H1 (cell line): ENCODE measurements at regions not wholly inside any gene's neighbourhood (a gene's known extent, or its start where the extent isn't known, plus 50 kb on each side); places are given as distances from the start of the nearest gene placed in this dataset.

Source experiments
- CTCF ChIA-PET: fragments of 300-600 bp; sonication (Branson Sonifier 250); formaldehyde crosslinking; loops from one replicate; lab custom pipeline; 2021; ENCODE audit not compliant: partially characterized antibody; lab: Charles Lee
- POLR2A ChIA-PET: fragments of 300-600 bp; sonication (Branson Sonifier 250); formaldehyde crosslinking; loops from one replicate; lab custom pipeline; 2021; ENCODE audit warnings: inconsistent platforms; ENCODE audit not compliant: partially characterized antibody; lab: Charles Lee
- DNase-seq, 2 experiments: peaks; one replicate each; pipeline versions ENCODE4 v3.0.0 to v3.0.0-alpha.2; 2010 to 2022; ENCODE audit warnings: low spot score in 2 of 2, low read depth in 1 of 2, mixed read lengths in 1 of 2
- FAIRE-seq: peaks from 2 replicates; lab custom pipeline; 2011; peaks lifted over from hg19 to GRCh38; lab: Jason Lieb, UNC
- H2AFZ ChIP-seq: 2 replicates; pipeline ENCODE4 v1.8.1; 2012; ENCODE audit warnings: low read length, inconsistent platforms
- H2AK5ac ChIP-seq: 2 replicates; pipeline ENCODE4 v1.6.1; 2013; ENCODE audit warnings: low read depth, low read length
- H2BK120ac ChIP-seq: replicated peaks from 2 replicates; pipeline ENCODE3; 2013; ENCODE audit warnings: low read depth, low read length, inconsistent platforms
- H2BK12ac ChIP-seq: 2 replicates; pipeline ENCODE4 v1.6.1; 2013; ENCODE audit warnings: low read depth, low read length
- H2BK15ac ChIP-seq: 2 replicates; pipeline ENCODE4 v1.6.1; 2013; ENCODE audit warnings: low read length
- H2BK20ac ChIP-seq: 2 replicates; pipeline ENCODE4 v1.6.1; 2013; ENCODE audit warnings: low read length
- H2BK5ac ChIP-seq: 2 replicates; pipeline ENCODE4 v1.6.1; 2013; ENCODE audit warnings: low read depth, low read length
- H3K14ac ChIP-seq: 2 replicates; pipeline ENCODE4 v1.6.1; 2013; ENCODE audit warnings: inconsistent platforms; ENCODE audit not compliant: insufficient read length
- H3K18ac ChIP-seq: 2 replicates; pipeline ENCODE4 v1.6.1; 2013; ENCODE audit warnings: low read length; ENCODE audit errors: extremely low read depth
- H3K23ac ChIP-seq: 2 replicates; pipeline ENCODE4 v1.6.1; 2013; ENCODE audit warnings: inconsistent platforms; ENCODE audit not compliant: insufficient read length
- H3K23me2 ChIP-seq: 2 replicates; pipeline ENCODE4 v1.6.1; 2013; ENCODE audit warnings: low read depth, low read length
- H3K27ac ChIP-seq: 2 replicates; pipeline ENCODE4 v1.6.1; 2011; ENCODE audit warnings: low read depth, low read length, inconsistent platforms
- H3K27me3 ChIP-seq, 4 experiments: replicated peaks in 1 of 4; 1 replicate in 1 of 4; 2 replicates in 3 of 4; pipeline versions ENCODE4 v1.6.1 to v1.8.1; 2011 to 2013; ENCODE audit warnings: low read length in 3 of 4, mild to moderate bottlenecking in 3 of 4, inconsistent platforms in 2 of 4, mixed read lengths in 2 of 4, moderate library complexity in 1 of 4; ENCODE audit not compliant: control insufficient read depth in 3 of 4, insufficient read depth in 3 of 4; ENCODE audit errors: extremely low read depth in 1 of 4
- H3K36me3 ChIP-seq, 4 experiments: 2 replicates each; pipeline versions ENCODE4 v1.6.1 to v1.8.1; 2011 to 2013; ENCODE audit warnings: mild to moderate bottlenecking in 4 of 4, low read length in 3 of 4, moderate library complexity in 2 of 4, control low read depth in 1 of 4, inconsistent platforms in 1 of 4; ENCODE audit not compliant: insufficient read depth in 4 of 4, control insufficient read depth in 2 of 4
- H3K4ac ChIP-seq: replicated peaks from 2 replicates; pipeline ENCODE3; 2013; ENCODE audit warnings: low read length, low read depth, mixed read lengths, inconsistent platforms; ENCODE audit not compliant: insufficient read length
- H3K4me1 ChIP-seq, 4 experiments: replicated peaks in 1 of 4; 1 replicate in 1 of 4; 2 replicates in 3 of 4; pipeline versions ENCODE4 v1.6.1 to v1.8.1; 2011 to 2013; ENCODE audit warnings: low read length in 3 of 4, inconsistent platforms in 2 of 4, mixed read lengths in 1 of 4; ENCODE audit not compliant: insufficient read depth in 4 of 4, control insufficient read depth in 3 of 4
- H3K4me2 ChIP-seq, 2 experiments: 2 replicates each; pipeline versions ENCODE4 v1.6.1 to v1.8.1; 2011 to 2013; ENCODE audit warnings: low read depth in 2 of 2, low read length in 2 of 2, control low read depth in 1 of 2, inconsistent platforms in 1 of 2, mild to moderate bottlenecking in 1 of 2; ENCODE audit not compliant: insufficient read depth in 1 of 2
- H3K4me3 ChIP-seq, 4 experiments: fragments of 200-600, 300-600 bp in 1 of 4; sonication (generic), shearing (Covaris generic), sonication (Bioruptor Twin) in 1 of 4; 2 replicates each; pipeline versions ENCODE4 v1.5.1 to v1.8.1; 2011 to 2016; ENCODE audit warnings: low read length in 4 of 4, low read depth in 3 of 4, control low read depth in 2 of 4, inconsistent platforms in 2 of 4, mild to moderate bottlenecking in 2 of 4, mixed read lengths in 1 of 4, moderate library complexity in 1 of 4; ENCODE audit not compliant: insufficient read depth in 2 of 4; ENCODE audit errors: extremely low read depth in 1 of 4
- H3K56ac ChIP-seq: replicated peaks from 2 replicates; pipeline ENCODE3; 2013; ENCODE audit warnings: low read depth, mild to moderate bottlenecking, mixed read lengths, low read length, inconsistent platforms; ENCODE audit not compliant: insufficient read length
- H3K79me1 ChIP-seq: 2 replicates; pipeline ENCODE4 v1.6.1; 2013; ENCODE audit warnings: low read depth, low read length, control low read depth
- H3K79me2 ChIP-seq, 2 experiments: 2 replicates each; pipeline versions ENCODE4 v1.6.1 to v1.8.1; 2012 to 2013; ENCODE audit warnings: low read length in 2 of 2, mild to moderate bottlenecking in 2 of 2, inconsistent platforms in 1 of 2; ENCODE audit not compliant: insufficient read depth in 2 of 2, control insufficient read depth in 1 of 2
- H3K9ac ChIP-seq, 4 experiments: replicated peaks in 1 of 4; 1 replicate in 1 of 4; 2 replicates in 3 of 4; pipeline versions ENCODE4 v1.6.1 to v1.8.1; 2011 to 2013; ENCODE audit warnings: low read depth in 3 of 4, low read length in 3 of 4, control low read depth in 2 of 4, mild to moderate bottlenecking in 2 of 4, moderate library complexity in 2 of 4, inconsistent platforms in 1 of 4; ENCODE audit errors: extremely low read depth in 1 of 4
- H3K9me3 ChIP-seq, 2 experiments: 2 replicates each; pipeline versions ENCODE4 v1.6.1 to v1.8.1; 2012 to 2013; ENCODE audit warnings: mild to moderate bottlenecking in 2 of 2, moderate library complexity in 2 of 2, control low read depth in 1 of 2, inconsistent platforms in 1 of 2, low read depth in 1 of 2, low read length in 1 of 2, mixed read lengths in 1 of 2; ENCODE audit not compliant: insufficient read depth in 2 of 2
- H4K20me1 ChIP-seq, 2 experiments: replicated peaks in 1 of 2; 2 replicates each; pipeline versions ENCODE3 to v1.8.1; 2011 to 2013; ENCODE audit warnings: inconsistent platforms in 2 of 2, low read length in 2 of 2, mild to moderate bottlenecking in 1 of 2; ENCODE audit not compliant: insufficient read depth in 2 of 2, control insufficient read depth in 1 of 2
- H4K5ac ChIP-seq: 2 replicates; pipeline ENCODE4 v1.6.1; 2013; ENCODE audit warnings: low read length, low read depth, mixed read lengths, inconsistent platforms; ENCODE audit not compliant: insufficient read length
- H4K8ac ChIP-seq: 2 replicates; pipeline ENCODE4 v1.8.0; 2013; ENCODE audit warnings: mild to moderate bottlenecking, moderate library complexity, low read length, inconsistent platforms; ENCODE audit not compliant: insufficient read depth; ENCODE audit errors: extremely low read depth
- H4K91ac ChIP-seq: replicated peaks from 2 replicates; pipeline ENCODE3; 2013; ENCODE audit warnings: low read length, mixed read lengths, inconsistent platforms; ENCODE audit not compliant: insufficient read length
- CEBPB ChIP-seq: IDR thresholded peaks from 2 replicates; pipeline ENCODE4 v1.6.1; 2012; ENCODE audit warnings: low read depth, low read length
- CHD1 ChIP-seq: IDR thresholded peaks from 2 replicates; pipeline ENCODE4 v1.6.1; 2012; ENCODE audit warnings: low read depth, low read length, improper control_type of control experiment
- CREB1 ChIP-seq: IDR thresholded peaks from 2 replicates; pipeline ENCODE4 v1.6.1; 2012; ENCODE audit warnings: inconsistent platforms
- EGR1 ChIP-seq: IDR thresholded peaks from 2 replicates; pipeline ENCODE4 v1.6.1; 2011; ENCODE audit warnings: low read depth, low read length, borderline replicate concordance
- EZH2 ChIP-seq: fragments of 200-600 bp; sonication (generic); IDR thresholded peaks from 2 replicates; pipeline ENCODE4 v1.7.1; 2012; ENCODE audit warnings: low read depth, mild to moderate bottlenecking, moderate library complexity, low read length, inconsistent platforms; ENCODE audit not compliant: severe bottlenecking
- GTF2F1 ChIP-seq: IDR thresholded peaks from 2 replicates; pipeline ENCODE4 v1.6.1; 2012; ENCODE audit warnings: low read depth, low read length, improper control_type of control experiment, borderline replicate concordance
- HDAC6 ChIP-seq: IDR thresholded peaks from one replicate; pipeline ENCODE4 v1.7.1; 2012; ENCODE audit warnings: low read depth, mild to moderate bottlenecking, inconsistent platforms, low read length, moderate library complexity
- KDM5A ChIP-seq: fragments of 200-600 bp; IDR thresholded peaks from 2 replicates; pipeline ENCODE4 v1.7.1; 2012; ENCODE audit warnings: mild to moderate bottlenecking, low read length, inconsistent platforms, mixed read lengths
- RAD21 ChIP-seq, 2 experiments: IDR thresholded peaks in 1 of 2; conservative IDR thresholded peaks in 1 of 2; 2 replicates each; pipeline ENCODE4 v1.6.1; 2011; ENCODE audit warnings: low read depth in 2 of 2, low read length in 2 of 2, improper control_type of control experiment in 1 of 2, inconsistent platforms in 1 of 2, mild to moderate bottlenecking in 1 of 2, moderate library complexity in 1 of 2
- SIN3A ChIP-seq, 2 experiments: IDR thresholded peaks in 1 of 2; conservative IDR thresholded peaks in 1 of 2; 2 replicates each; pipeline ENCODE4 v1.6.1; 2011 to 2012; ENCODE audit warnings: low read length in 2 of 2, improper control_type of control experiment in 1 of 2, low read depth in 1 of 2, mild to moderate bottlenecking in 1 of 2
- SRF ChIP-seq: IDR thresholded peaks from 2 replicates; pipeline ENCODE4 v1.6.1; 2011; ENCODE audit warnings: mild to moderate bottlenecking, low read depth, low read length, moderate library complexity
- TAF1 ChIP-seq: IDR thresholded peaks from 2 replicates; pipeline ENCODE4 v1.6.1; 2011; ENCODE audit warnings: mild to moderate bottlenecking, low read depth, low read length
- TAF7 ChIP-seq: optimal IDR thresholded peaks from 2 replicates; pipeline ENCODE3; 2011; ENCODE audit warnings: low read depth, mild to moderate bottlenecking, inconsistent platforms, low read length, moderate library complexity, borderline replicate concordance
- WGBS, 2 experiments: shearing (Covaris generic) in 1 of 2; methylation state at CpG; one replicate each; pipeline versions ENCODE4 v1.1.6 to v1.1.7; 2013 to 2015; ENCODE audit warnings: low lambda C conversion rate in 2 of 2, mixed read lengths in 2 of 2, inconsistent platforms in 1 of 2, low coverage in 1 of 2, missing lambda C conversion rate in 1 of 2; ENCODE audit not compliant: insufficient replicate concordance in 2 of 2, insufficient coverage in 1 of 2, insufficient read length in 1 of 2; ENCODE audit errors: extremely low coverage in 1 of 2, missing lambda C conversion rate in 1 of 2; 5-methylcytosine and 5-hydroxymethylcytosine counted together
- TF ChIP-seq, protein P1 (sequence below): IDR thresholded peaks from 2 replicates; pipeline ENCODE4 v1.6.1; 2012; ENCODE audit warnings: low read length, inconsistent platforms

DNA sequence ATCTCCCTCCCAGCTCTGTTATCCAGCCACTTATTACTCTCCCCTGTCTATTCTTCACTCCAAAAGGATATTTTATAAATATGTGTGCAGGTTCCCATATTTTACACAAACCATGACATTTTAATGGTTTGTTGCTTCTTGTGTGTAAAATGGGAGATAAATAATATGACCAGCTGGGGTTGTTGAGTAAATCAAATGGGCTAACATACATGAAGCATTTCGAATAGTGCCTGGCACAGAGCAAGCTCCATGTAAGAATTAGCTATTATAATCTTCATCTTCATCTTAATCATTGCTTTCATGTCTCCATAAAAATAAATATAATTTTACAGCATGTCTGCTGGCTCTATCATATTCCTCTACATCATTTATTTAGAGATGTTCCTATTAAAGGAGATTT is 283.1 kb downstream of the RAD51AP2 start:
- 86% methylated on average over 1 of the region's 1 CpG; no CpG with 5 or more reads in 1 of the 2 experiments for WGBS, 2 experiments

More for the DNA sequence above, 283.1 kb downstream of the RAD51AP2 start:
- Histone ChIP-seq H3K79me1 (no peaks in the 10 kb centered on the region), H3K79me2 (no peaks in the 10 kb centered on the region), H3K36me3 (no peaks in the 10 kb centered on the region), H3K4me3 (no peak overlapping the region), H3K23me2 (no peaks in the 10 kb centered on the region), H3K9ac (no peak overlapping the region), H3K23ac (no peak overlapping the region), H3K9me3 (no peaks in the 10 kb centered on the region), H3K14ac (no peak overlapping the region), H2BK12ac (no peak overlapping the region), H2BK15ac (no peak overlapping the region), H2AFZ (no peak overlapping the region), H4K91ac (no peak overlapping the region), H2BK5ac (no peak overlapping the region), H2BK20ac (no peak overlapping the region), H3K4me2 (no peak overlapping the region), H3K56ac (no peak overlapping the region), H3K18ac (no peak overlapping the region), H3K4ac (no peak overlapping the region), H3K4me1 (no peaks in the 10 kb centered on the region), H2AK5ac (no peak overlapping the region), H4K8ac (no peak overlapping the region), H2BK120ac (no peak overlapping the region), H4K20me1 (no peaks in the 10 kb centered on the region), H3K27me3 (no peaks in the 10 kb centered on the region), H4K5ac (no peak overlapping the region), H3K27ac (no peak overlapping the region)
- POLR2A ChIA-PET, result no interaction called here
- no peak for FAIRE-seq
- DNase-seq, result no peak
- CTCF ChIA-PET, result interaction anchor here (1.1 kb wide), 1 partner anchor 75 kb away, joined by 5 read pairs; no protein-coding TSS in a partner anchor
- TF ChIP-seq CREB1 (no peak), TAF7 (no peak), EZH2 (no peak), CHD1 (no peak), TAF1 (no peak), GTF2F1 (no peak), SRF (no peak), RAD21 (IDR thresholded peaks at IDR 0.05 in 1 of 2, conservative IDR thresholded peaks at IDR 0.05 in 1 of 2; ENCODE audit: low read depth in 2 of 2, low read length in 2 of 2) (no peak), EGR1 (no peak), HDAC6 (no peak), SIN3A (conservative IDR thresholded peaks at IDR 0.05 in 1 of 2, IDR thresholded peaks at IDR 0.05 in 1 of 2; ENCODE audit: low read depth in 1 of 2, low read length in 2 of 2) (no peak), CEBPB (no peak), KDM5A (no peak)
- TF ChIP-seq, protein P1, sequence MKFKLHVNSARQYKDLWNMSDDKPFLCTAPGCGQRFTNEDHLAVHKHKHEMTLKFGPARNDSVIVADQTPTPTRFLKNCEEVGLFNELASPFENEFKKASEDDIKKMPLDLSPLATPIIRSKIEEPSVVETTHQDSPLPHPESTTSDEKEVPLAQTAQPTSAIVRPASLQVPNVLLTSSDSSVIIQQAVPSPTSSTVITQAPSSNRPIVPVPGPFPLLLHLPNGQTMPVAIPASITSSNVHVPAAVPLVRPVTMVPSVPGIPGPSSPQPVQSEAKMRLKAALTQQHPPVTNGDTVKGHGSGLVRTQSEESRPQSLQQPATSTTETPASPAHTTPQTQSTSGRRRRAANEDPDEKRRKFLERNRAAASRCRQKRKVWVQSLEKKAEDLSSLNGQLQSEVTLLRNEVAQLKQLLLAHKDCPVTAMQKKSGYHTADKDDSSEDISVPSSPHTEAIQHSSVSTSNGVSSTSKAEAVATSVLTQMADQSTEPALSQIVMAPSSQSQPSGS, result no peak
